COLO668 (cell line): ENCODE measurements at regions not wholly inside any gene's neighbourhood (a gene's known extent, or its start where the extent isn't known, plus 50 kb on each side); places are given as distances from the start of the nearest gene placed in this dataset.
"Not testable (repeated sequence)": the region's sequence is repeated elsewhere in the genome, so short reads cannot be mapped to it uniquely, and the experiment has no call there.

ENCODE experiments used
- DNase-seq: peaks from one replicate; lab custom pipeline; 2025; ENCODE audit not compliant: unreplicated experiment; lab: John Stamatoyannopoulos, UW

DNA sequence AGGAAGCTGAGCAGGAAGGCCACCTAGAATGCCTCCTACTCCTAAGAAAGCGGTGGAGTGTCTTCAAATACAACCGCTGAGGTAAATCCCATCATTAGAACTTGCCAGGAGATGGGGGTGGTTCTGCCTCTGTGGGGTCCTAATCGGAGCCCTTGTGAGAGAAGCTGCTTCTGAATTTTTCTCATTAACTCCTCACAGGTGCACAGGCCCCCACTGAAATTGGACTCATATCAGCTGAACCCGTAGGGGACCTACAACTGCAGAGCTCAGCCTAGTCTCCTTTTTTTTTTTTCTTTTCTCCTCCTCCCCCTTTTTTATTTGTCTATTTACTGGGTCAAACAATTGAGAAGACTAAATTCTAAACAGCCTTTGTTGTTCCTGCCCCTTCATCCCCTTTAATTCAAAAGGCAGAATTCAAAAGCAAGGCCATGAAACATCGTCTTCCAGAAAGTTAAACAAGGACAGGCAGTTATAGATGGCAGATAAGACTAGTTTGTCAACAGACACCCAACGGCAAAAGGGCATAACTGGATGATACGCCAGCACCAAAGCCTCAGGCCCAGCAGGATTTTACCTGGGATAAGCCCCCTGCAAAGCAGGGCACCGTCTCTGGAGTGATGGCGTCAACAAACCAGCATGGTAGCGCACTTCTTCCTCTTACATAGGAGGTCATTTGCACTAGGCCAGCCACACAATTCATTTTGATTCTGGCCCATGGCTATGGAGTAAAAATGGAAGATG lies 213.7 kb upstream of the HES1 start:
- DNase-seq = no peak

GRCh38 chr3:193923958-193924357 lies 212.0 kb upstream of the HES1 start:
- not testable (repeated sequence) for DNase-seq

GRCh38 chr3:193926071-193926470 lies 209.9 kb upstream of the HES1 start:
- DNase-seq = not testable (repeated sequence)

GRCh38 chr3:193927413-193928206 lies 208.3 kb upstream of the HES1 start:
- not testable (repeated sequence) for DNase-seq

GRCh38 chr3:193928354-193929209 lies 207.4 kb upstream of the HES1 start:
- no peak for DNase-seq

- DNase-seq = no peak
Observed at GRCh38 chr3:193929373-193929772, 206.6 kb upstream of the HES1 start.

DNA sequence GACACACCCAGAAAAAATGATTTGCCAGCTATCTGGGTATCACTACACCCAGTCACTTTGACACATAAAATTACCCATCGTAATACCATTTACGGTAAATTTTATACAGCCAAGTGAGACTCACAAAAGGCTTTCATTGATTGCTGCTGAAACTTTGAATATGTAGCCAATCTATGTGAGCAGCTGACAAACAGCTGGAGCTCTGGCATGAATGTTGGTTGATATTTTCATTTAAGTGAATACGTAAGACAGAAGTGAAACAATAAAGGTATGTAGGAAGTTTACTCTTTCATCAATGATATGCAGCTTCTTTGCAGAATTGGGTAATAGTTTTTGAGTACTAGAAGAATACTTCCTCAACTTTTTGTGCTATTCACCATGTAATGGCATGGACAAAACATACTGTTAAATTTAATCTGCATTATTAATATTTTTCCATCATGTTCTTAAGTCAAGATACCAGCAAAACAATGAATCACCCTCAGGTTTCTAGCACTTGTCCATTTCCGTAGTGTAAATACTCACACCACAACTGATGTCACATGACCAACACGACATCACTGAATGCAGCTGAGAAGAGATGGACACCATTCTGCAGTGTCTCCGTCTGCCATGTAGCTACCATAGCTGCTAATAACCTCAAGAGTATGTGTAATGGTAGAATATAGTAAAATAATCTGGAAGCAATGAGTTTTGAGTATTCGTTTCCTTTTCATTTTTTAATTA lies 205.9 kb upstream of the HES1 start:
- DNase-seq = no peak

GRCh38 chr3:193932136-193932535 lies 203.8 kb upstream of the HES1 start:
- no peak for DNase-seq

GRCh38 chr3:193932576-193932975 lies 203.4 kb upstream of the HES1 start:
- no peak for DNase-seq

- DNase-seq = no peak
Observed at GRCh38 chr3:193933451-193933850, 202.5 kb upstream of the HES1 start.

- no peak for DNase-seq
Observed at GRCh38 chr3:193935916-193936315, 200.0 kb upstream of the HES1 start.

DNA sequence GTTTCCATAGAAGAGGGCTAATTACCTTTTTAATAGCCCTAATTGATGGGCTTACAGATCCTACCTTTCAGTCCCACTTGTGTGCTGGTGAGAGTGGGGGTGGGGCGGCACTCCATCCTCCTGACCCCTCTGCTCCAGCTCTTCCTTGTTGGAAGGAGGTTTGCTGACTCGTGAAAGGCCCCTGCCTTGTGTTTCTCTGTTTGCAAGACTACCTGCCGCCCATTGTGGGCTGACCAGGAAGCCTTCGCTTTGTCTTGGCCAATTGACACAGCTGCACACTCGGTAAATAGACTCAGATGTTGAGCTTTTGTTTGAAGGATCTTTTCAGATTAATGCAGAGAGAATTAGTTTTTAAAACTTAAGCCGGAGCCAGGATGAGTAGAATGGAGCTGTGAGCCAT lies 197.3 kb upstream of the HES1 start:
- peak; percentile 77 for DNase-seq

- no peak for DNase-seq
Observed at GRCh38 chr3:193939527-193939926, 196.4 kb upstream of the HES1 start.

DNA sequence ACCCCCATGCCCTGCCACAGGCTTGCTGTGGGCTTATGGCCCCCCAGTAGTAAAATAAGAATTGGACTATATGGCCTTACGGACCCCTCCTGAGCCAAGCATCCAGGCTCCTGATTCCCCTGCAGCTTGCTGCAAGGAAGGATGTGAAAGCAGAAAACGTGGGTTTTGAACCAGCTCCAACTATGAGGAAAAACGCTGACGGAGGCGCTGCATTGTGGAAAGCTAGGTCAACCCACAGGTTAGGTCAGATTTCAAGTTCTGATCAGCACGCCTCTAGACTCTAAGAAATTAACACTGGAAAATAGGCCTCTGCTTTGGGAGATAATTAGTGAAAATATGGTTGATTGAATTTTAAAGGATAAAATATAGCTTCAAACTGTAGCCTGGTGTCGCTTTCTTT lies 195.4 kb upstream of the HES1 start:
- DNase-seq = no peak

DNA sequence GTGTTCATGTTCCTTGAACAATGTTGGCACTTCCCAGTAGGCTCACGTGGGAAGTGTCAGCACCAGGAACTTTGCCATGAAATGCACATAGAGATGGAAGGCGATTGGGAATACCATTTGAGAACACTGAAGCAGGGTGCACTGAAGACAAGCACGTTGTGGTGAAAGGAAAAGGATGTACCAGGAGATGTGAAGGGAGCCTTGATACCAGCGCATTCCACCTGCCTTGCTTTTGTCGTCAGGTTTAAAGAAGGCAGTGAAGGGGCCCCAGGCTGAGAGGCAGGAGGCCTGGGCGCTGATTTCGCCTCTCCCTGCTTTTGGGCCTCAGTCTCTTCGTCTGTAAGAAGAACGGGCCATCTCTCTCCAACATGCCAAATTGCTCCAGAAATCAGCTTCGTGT lies 194.5 kb upstream of the HES1 start:
- DNase-seq = no peak

DNA sequence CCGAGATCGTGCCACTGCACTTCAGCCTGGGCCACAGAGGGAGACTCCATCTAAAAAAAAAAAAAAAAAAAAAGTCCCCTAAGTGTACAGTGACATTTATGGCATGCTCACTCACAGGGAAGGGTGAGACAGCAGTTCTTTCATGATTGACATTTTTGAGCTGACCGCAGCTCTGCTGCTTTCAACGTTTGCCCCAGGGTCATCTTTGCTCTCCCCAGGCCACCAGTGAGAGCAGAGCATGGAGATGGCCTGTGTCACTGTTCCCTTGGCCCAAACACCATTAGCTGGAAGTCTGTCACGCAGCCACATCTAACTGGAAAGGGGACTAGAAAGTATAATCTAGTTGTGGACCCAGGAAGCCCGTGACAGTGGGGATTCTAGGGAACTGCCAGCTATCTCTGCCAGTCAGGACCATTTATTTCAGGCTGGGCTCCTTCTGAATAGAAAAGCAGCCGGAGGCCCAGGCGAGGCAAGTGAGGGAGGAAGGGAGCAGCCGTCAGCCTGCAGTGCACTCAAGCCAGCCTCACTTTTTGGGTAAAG lies 193.4 kb upstream of the HES1 start:
- DNase-seq = no peak

DNA sequence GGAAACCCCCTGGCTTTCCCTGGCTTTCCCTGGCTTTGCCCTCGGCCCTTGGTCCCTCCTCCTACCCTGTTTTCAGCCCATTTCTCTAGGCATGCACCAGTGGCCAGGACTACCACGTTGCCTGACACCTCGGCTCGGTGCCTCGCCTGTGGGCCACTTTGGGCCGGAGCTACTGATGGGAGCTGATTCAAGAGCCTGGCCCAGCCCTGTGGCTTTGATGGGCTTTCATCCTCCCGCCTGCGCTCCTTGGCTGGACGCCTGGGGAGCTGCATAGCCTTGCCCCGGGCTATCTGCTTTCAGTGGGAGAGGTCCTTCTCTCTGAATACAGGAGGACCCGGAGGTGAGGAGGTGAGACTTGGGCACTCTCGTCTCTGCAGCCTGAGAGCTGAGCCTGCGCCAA lies 192.7 kb upstream of the HES1 start:
- DNase-seq = no peak

- DNase-seq = no peak
Observed at GRCh38 chr3:193943851-193944517, 192.0 kb upstream of the HES1 start.

- no peak for DNase-seq
Observed at GRCh38 chr3:193944518-193944884, 191.4 kb upstream of the HES1 start.

- no peak for DNase-seq
Observed at GRCh38 chr3:193945143-193945542, 190.8 kb upstream of the HES1 start.
